Stimulated activated naive CD4-positive, alpha-beta T cell treated with Interleukin-2 at 50 U/mL for 16 hours (primary cell): ENCODE measurements at regions not wholly inside any gene's neighbourhood (a gene's known extent, or its start where the extent isn't known, plus 50 kb on each side); places are given as distances from the start of the nearest gene placed in this dataset.

ENCODE experiments used
- DNase-seq: peaks from one replicate; lab custom pipeline; 2025; lab: John Stamatoyannopoulos, UW

DNA sequence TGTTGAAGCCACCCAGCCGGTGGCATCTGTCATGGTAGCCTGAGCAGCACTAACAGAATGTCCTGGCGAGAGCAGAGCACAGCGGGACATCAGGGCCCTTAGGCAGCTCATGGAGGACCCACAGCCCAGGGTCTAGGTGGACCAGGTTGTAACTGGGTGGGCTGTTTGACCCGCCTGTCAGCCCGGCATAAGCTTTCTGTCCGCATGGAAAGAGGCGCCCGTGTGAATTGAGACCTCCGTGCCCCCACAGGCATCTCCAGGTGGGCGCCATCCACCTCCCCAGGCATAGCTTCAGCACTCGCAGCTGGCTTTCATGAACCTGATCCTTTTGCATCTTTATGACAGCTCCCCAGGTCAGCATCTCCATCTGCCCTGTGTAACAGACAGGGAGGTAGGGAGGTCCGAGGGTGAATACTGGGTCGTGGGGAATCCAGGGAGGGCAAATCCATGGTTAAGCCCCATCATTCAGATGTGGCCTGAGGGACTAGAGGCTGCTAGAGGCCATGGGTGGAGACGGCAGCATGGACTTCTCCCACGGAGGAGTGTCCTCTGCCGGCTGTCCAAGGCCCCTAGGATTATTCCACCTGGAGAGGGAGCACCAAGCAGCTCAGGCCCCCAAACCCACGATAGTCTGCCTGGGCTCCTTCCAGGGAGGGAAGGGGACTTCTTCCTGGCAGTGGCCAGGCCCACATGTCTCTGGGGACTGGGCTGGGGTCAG, 371.6 kb upstream of the MKI67 start:
- DNase-seq = no peak

DNA sequence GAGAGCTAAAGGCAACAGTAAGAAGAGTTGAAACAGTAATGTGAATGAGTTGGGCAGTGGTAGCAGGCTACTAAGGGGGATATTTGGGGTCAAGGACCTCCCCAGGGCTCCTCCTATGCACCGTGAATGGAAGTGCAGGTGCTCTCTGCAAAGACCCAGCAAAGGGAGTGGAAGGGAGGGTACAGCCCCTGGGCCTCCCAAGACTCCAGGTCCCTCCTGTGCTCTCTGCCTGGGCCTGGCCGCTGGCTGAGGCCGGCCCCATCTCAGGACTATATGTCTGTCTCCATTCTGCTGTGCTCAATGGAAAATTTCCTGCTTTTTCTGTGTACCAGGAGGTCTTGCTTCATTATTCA, 372.1 kb upstream of the MKI67 start:
- DNase-seq = no peak

DNA sequence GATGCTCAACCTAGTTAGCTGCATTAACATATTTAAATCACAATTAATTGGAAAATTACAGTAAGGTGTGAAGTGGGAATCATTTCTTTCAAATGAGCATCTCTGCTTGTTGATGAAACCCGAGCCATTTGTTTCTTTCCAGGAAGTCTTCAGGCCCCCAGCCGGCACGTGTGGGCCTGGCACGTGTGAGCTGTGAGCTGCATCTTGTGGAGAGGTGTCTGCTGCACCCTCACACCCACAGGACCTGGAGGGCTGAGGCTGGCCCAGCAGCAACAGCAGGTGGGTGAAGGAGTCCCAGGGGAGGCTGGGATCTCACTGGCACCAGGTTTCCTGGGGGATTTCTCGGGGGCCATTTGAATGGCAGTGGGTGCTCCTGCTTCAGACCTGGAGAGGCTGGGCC, 372.5 kb upstream of the MKI67 start:
- DNase-seq = no peak

DNA sequence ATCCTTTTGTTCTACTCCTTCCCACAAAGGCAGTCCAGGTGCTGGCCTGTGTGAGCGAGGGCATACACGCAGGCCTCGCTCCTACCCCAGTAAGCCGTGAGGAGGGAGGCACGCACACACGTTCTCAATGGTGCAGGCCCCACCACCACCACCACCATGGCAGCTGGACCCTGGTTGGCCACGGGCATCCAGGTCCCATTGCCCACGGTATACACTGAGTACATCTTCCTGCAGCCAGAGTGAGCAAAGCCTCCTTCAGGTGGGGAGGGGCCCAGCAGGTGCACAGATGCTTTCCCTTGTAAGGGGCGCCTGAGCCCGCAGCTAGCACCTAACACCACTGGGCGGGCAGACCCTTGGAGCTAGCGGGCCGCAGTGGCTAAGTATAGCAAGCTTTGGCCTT, 373.3 kb upstream of the MKI67 start:
- DNase-seq = no peak

DNA sequence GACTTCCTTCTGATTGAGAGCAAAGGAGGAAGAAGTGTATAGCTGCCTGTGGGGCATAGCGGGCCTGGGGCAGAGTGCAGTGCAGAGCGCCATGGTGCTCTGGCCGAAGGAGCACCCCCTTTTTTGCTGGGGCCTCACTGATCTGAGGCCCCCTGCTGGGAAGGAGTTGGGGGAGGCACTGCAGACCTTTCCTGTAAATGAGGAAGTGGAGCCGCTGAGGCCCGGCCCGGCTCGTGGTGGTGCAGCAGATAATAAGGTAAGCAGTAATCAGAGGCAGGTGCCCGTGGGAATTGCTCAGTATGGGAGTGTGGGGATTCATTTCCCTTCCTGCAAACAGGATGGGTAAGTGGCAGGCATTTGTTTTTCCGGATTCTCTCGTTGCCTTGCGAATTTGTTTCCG, 373.7 kb upstream of the MKI67 start:
- no peak for DNase-seq

DNA sequence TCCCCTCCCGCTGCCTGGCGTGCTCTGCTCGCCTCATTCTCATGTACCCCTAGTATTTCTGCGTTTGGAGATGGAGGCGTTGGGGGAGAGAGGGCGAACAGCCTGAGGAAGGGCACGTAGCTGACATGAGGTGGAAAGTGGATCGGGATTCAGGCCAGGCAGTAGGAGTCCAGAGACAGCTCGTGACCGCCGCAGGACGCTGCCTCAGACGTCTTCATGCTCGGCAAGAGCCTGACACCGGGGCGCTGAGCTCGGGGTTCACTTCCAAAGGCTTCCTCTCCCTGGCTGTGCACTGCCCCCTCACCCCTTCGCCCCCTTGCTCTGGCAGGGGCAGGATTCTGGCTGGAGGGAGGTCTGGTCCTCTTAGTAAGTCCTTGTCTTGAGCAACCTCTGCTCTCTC, 374.4 kb upstream of the MKI67 start:
- DNase-seq = no peak

DNA sequence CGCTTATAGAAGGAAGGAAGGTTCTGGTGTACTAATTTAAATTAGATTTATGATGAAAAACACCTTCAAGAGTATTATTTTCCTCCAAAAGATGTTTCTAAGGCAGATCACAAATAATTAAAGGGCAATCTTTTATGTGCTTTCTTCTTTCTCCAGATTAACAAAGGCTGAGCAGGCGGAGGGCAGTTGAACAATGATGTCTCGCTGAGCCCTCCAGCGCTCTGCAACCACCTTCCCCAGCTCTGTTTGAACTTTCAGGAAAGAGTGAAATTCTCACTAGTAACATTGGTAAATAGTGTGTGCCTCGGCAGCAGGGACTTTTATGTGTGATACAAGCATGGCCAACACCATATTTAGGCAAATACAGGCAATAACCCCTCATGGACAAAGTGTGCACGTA, 379.1 kb upstream of the MKI67 start:
- DNase-seq = no peak

DNA sequence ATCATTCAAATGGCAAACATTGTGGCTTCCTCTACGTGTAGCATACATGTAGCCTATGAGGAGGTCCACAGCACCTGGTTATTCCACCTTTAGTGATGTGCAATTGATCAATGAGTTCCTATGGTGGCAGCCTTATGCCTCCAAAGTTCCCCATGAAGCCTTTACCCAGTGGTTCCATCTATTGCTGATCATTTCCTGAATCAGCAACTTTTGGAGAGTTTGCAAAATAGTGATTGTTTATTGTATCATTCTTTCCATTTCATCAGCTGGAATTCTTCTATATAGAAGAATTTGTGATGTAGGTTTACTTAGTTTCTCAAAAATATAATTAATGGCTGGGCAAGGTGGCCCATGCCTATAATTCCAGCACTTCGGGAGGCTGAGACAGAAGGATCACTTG, 380.2 kb upstream of the MKI67 start:
- no peak for DNase-seq

DNA sequence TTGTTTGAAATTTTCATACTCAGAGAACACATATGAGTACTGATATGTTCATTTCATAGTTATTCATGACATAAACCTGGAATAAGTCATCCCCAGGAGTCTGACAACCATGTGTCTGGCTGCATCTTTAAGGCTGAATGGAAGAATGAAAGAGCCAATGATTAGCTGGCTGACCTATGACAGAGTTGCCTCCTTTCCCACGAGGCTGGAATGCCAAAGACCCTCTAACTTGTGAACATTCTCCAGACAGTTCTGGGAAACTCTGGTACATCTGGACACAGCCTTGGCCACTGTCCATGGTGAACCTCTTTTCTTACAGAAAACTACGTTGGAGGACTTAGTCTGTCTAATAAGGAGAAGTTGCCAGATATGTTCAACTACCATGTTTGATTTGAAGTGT, 380.8 kb upstream of the MKI67 start:
- no peak for DNase-seq

DNA sequence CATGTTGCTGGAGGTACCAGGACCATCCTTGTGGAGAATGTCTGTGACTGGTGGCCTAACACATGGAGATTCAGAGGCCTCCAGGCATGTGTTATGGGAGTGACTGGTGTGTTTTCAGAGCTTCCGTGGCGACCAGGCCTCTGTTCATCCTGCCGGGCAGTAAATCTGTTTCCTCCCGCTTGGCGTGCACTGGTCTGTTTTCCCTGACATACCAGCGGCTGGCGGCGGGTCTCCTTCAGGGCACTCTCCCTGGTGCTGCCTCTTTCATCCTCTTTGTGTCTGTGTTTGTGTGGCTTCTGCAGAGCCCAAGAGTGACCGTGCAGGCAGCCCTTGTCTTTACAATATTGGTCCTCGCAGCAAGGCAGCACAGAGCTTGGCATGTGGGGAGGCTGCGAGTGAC, 385.1 kb upstream of the MKI67 start:
- DNase-seq = no peak

DNA sequence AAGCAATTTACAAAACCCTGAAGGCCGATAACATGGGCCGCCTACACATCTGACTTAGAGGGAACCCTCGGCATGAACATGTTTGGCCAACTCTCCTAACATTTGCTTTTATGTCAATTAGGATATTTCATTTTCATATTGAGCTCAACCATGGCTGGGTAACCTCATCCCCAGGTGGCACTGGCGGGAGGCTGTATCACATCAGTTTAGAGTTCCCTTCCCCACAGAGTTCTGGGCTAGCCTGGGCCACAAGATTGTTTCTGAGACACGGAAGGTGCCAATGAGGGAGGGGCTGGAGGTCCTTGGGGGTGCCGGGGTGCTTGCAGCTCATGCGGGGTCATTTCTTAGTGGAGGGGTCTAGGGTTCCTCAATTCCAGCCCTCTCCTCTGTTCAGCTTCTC, 386.5 kb upstream of the MKI67 start:
- no peak for DNase-seq

DNA sequence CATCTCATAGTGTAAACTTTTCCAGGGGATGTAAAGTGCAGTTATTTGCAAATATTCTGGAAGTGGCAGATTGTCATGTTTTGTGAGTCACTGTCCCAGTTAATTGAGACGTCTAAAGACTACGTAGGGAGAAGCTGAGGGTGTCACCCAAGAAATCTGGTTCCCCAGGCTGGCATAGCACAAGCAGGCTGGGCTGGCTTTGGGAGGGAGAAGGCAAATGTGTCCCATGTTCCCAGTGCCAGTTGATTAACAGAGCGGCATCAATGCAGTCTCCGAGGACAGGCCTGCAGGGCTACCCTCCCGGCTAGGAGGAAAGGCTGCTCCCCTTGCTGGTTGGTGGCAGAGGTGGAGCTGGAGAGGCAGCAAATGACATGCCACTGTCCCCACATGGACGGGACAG, 388.3 kb upstream of the MKI67 start:
- no peak for DNase-seq

DNA sequence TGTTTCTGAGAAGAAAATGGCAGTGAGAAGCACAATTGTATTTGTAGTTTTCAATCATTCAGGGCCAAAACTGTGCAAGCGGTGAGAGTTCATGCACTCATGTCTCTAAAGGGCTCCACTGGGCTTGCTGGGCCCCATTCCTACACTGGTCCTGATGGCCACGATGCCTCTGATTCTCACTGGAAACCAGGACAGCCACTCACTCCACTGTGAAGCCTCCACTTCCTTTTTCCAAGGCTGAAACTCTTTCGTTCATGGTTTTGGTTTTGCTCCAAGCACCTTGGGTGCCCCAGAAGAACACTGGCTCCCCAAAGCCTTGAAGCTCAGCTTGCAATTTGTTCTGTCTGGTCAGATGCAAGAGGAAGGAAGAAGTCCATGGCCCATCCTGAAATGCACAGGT, 390.0 kb upstream of the MKI67 start:
- DNase-seq = no peak

DNA sequence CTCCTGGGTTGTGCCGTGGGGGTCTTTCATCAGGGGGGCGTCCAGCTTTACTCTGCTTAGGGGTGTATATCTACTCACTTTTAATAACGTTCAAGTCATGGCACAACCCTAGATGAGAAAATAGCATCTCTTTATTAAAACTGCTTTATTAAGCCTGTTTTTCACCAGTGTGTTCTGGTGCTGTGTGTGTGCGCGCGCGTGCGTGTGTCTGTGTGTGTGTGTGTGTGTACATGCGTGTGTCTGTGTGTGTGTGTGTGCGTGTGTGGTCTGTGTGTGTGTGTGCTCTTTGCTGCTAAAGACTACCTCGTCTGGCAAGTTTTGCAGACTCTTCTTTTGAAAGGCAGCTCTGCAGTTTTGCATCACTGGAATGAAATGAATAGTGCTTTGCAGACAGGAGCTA, 390.9 kb upstream of the MKI67 start:
- DNase-seq = no peak

DNA sequence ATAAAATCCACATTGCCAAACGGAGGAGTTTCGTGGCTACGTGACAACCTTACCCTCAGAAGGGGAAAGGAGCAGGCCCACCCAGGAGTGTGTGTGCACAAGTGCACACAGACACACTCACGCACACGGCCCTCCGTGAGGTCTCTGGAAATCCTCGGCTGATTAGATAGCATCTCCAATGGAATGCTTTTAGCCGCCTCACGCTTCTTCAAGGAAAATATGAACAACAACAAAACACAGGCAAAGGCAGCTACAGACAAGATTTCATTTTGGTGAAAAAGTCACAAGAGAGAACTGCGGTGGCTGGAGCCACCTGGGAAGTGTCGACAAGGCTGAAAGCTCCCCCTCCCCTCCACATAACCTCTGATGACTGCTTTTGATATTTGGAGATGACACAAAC, 391.8 kb upstream of the MKI67 start:
- no peak for DNase-seq

DNA sequence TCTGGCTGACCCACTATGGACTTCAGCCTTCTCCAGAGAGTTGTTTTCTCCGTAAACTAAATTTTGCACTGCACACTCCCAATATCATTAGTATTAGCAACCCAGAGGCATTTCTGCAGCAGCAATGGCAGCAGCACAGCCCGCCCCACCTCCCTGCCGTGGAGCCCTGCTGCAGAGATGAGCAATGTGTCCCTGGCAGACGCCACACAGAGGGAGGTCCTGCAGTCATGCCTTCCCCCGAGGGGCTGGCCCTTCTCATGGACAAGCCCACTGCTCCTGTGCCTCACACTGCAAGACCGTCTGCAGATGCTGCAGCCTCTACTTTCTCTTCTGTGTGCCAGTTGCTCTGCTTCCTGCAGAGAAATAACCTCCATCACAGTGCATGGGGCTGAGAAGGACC, 393.4 kb upstream of the MKI67 start:
- DNase-seq = no peak

DNA sequence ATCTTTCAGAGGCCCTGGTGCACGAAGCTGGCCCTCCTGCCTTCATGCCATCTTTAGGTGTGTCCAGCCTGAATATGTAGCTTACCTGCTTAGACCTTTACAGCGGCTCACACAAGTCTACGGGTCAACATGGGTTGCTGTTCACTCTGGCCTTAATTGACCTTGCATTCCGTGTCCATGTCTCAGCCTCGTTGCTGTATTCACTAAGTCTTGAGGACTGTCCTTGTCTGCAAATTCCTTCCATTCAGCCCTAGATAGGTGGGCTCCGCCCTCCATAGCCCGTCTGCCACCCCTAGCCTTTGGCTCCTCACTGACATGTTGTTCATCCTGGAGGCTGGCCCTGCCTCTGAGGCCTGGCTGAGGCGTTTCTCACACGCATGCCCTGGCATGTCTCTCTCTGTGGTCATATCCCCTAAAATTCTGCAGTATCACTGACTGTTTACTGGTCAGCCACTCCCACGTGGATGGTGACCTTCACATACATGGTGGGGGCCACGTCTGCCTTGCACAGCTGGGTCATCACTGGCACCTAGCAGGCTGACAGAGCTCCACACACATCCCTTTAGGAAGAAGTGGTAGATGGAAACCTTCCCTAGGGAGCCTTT, 394.1 kb upstream of the MKI67 start:
- no peak for DNase-seq

DNA sequence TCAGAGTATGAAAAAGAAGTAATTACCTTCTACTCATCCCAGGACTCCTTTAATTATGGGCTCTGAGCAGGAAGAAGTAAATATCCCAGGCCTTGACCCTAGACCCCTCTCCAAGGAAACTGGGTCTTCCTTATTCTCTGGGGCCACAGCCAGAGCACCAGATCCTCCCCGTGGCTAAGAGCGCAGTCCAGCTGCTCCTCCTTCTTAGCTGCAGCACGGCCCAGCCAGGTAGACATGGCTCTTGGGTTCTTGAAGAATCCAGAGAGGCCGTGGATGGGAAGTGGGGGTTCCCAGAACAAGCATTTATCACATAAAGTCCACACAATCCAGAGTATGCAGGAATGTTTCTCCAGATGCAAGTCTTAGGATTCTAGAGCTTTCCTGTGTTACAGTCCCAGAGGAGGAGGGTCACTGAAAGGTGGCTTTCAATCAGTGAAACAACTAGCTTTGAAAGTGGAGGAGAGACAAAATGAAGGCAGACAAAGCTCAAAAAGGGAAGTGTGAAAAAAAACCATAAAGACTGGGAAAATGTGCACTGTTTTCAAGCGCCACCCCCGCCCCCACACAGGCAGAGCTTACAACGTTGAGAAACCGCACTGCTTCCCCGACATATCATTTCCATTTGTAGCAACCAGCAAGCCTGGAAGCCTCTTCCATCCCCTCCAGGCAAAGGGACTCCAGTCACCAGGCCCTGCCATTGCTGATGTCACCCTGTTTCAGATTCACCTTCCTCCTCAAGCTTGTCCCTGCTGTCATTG, 396.5 kb upstream of the MKI67 start:
- DNase-seq = no peak

DNA sequence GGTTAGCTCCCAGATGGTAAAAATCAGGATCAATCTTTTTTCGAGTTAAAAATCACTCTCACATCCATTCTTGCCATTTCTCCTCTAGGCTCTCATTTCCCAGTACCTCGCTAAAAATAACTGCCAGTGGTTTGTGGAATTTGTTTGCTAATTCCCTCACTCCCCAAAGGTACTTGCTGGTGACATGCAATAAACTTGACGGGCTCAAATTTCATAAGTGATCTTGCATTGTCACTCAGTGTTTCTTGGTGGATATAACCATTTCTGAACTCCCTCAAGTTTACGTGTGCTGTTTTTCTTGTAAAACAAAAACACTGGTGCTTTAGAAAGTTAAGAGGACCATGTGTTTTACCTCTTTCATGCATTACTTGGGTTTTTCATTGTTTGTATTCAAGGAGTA, 399.2 kb upstream of the MKI67 start:
- DNase-seq = no peak

DNA sequence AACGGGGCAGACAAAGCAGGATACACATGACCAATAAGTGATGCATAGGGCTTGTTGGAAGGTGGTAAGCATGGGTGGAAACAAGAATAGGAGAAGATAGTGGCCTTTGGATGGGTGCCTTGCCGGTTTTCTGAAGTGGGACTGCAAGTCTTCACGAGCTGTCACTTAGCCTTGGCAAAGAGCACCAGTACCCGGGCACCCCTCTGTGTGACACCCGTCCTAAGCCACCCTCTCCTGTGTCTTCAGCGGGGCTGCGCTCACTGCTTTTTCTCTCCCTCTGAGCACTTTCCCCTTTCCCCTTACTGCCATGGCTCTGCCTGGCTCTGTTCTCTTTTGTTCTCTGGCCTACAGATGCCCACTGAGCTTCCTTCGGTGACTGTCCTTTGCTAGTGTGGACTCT, 399.7 kb upstream of the MKI67 start:
- no peak for DNase-seq

DNA sequence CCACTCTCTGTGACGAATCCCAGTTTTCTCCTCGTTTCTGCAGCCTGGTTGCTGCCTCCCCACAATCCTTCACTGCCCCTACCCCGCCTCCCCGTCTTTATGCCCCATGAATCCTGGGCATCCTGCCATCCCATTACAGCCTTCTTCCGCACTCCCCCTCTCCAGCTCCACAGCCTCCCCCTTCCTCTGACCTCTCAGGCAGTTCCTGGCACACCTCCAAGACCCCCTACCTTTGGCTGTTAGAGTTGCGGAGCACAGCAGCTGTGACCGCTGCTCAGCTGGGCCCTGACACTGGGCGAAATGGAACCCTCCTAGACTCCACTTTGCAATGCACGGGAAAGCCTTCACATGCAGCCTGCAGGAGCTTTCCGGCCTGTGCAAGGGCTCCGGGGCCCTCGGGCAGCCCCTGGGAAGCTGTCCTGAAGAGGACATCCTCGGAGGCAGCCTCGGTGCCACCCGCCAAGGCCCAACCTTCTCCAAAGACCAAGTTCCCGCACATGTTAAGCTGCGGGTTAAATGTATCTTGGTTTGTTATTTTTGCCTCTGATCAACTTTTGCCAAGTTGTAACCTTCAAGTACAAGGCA, 400.7 kb upstream of the MKI67 start:
- no peak for DNase-seq

DNA sequence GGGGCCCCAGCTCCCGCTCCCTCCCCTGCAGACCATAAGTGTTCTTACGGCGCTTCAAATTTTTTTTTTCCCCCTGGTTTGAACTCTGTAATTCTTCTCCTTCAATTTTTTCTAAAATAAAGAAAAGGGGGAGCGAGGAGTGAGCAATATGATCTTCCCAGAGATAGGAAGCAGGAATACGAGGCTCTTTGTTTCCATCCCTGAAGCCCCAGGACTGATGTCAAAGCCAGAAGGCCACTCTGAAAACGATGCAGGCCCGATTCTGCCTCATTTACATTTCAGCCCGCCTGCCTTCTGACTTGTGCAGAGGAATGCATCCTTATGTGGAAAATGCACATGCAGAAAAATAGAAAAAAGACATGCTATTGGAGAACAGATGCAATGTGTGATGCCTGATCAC, 401.5 kb upstream of the MKI67 start:
- DNase-seq = no peak

DNA sequence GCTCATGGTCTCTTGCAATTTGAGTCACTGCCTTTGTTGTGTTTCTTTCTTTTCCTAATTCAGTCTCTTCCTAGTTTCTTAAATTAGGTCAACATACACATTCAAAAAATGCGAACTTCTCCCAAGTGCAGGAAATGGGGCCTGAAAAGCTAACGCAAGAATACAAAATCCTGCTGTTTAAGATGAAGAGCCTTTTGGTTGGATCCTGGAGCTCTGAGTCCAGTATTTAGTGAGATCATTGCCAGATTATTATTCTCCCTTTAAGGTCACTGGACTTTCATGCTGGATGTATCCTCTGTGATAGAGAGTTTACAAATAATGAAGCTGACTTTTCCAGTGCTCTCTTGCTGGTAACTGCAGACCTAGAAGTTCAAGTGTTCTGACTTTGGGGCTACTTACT, 401.9 kb upstream of the MKI67 start:
- DNase-seq = no peak
